Fibroblast of the aortic adventitia (primary cell): ENCODE measurements at regions not wholly inside any gene's neighbourhood (a gene's known extent, or its start where the extent isn't known, plus 50 kb on each side); places are given as distances from the start of the nearest gene placed in this dataset.

Source experiments
- DNase-seq: peaks from one replicate; pipeline ENCODE4 v3.0.0-alpha.2; 2010; ENCODE audit warnings: low read depth
- H3K4me3 ChIP-seq: 2 replicates; pipeline ENCODE4 v1.5.1; 2011; ENCODE audit warnings: low read depth, mild to moderate bottlenecking, control low read depth, low read length, moderate library complexity
- TF ChIP-seq, protein P1 (sequence below): IDR thresholded peaks from 2 replicates; pipeline ENCODE4 v1.5.1; 2011; ENCODE audit warnings: mild to moderate bottlenecking, low read length, control low read depth, inconsistent platforms; ENCODE audit not compliant: insufficient read depth

DNA sequence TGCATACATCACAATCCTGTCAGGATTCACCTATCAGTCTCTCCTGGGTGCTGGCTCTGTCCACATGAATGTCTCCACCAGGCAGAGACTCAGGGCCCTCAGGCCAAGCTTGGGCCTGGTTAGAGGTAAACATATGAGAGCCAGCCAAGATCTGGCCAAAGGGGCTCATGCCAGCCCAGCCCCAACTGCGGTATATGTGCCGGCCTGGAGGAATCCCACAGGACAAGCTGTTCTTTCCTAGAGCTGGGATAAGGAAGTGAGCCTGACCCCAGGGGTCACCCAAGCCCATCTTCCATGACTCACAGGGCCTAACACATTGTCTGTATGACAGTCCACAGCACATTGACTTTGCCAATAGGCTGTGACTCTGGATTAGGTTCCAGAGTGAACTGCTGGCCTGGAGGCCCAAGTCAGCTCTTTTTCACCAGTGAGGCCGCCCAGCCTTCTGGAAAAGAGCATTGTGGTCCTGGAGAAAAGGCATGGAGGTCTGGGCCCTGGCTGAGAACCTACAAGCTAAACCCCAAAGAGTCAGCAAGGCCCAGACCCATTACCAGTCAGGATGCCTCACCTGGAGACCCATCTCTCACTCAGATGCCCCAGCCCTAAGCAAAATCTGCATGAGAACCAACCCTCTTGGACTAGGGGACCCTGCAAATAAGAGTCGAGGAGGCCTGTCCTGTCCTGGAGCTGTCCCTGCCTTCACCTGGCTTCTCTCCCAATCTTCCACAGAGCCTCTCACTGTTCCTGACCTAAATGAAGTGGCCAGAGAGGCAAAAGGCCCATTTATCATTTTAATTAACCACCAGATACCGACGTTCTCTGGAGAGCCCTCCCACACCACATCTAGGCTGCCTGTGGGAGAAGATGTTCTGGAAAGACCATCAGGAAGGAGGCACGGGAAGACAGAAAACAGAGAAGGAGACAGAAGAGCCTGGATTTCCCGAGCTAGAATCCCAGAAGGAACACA lies 120.9 kb upstream of the PKDCC start:
- no peak overlapping the region for H3K4me3 ChIP-seq
- TF ChIP-seq, protein P1, sequence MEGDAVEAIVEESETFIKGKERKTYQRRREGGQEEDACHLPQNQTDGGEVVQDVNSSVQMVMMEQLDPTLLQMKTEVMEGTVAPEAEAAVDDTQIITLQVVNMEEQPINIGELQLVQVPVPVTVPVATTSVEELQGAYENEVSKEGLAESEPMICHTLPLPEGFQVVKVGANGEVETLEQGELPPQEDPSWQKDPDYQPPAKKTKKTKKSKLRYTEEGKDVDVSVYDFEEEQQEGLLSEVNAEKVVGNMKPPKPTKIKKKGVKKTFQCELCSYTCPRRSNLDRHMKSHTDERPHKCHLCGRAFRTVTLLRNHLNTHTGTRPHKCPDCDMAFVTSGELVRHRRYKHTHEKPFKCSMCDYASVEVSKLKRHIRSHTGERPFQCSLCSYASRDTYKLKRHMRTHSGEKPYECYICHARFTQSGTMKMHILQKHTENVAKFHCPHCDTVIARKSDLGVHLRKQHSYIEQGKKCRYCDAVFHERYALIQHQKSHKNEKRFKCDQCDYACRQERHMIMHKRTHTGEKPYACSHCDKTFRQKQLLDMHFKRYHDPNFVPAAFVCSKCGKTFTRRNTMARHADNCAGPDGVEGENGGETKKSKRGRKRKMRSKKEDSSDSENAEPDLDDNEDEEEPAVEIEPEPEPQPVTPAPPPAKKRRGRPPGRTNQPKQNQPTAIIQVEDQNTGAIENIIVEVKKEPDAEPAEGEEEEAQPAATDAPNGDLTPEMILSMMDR: no peak
- DNase-seq: no peak

DNA sequence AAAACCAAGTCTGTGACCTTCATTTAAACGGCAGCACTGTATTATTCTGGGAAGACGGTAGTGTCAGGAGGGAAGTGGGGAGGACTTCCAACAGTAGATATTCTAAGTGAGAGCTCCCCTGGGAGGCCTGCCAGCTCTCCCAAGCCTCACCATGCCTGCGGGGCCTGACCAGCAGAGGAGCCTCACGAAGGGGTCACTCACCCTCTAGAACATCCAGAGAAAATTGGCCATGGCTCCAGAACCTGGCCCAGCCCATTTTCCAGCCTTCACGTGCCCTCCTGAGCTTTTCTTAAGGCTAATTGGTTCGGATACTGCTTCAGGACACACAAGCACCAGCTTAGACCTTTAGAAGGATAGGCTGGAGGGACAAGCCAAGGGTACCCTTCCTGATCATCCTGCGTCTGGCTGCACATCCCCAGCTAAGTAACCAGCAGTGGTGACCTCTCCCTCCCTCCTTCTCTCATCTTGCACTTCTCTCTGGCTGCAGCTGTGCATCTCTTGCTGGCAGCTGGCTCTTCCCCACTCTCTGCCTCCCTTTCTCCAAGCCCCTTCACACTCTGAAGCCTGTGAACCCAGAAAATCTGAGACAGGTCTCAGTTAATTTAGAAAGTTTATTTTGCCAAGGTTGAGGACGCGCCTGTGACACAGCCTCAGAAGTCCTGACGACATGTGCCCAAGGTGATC lies 120.1 kb upstream of the PKDCC start:
- TF ChIP-seq, protein P1: no peak
- no peak for DNase-seq

DNA sequence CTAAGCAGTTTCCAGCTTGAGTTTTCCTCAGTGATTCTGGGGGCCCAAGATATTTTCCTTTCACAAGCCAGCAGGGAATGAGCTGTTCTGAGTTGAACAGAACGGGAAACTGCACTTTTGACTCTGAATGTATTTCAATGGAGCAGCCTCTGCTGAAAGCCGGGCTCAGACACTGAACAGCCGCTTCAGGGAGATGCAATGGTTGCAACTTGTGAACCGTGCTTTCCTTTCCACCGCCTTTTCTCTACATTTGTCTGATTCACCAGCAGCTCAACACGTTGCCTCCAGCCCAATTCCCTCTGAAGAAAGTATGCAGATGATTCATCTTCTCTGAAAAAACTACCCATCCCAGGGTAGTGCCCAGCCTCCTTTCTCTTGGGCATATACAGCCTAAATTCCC lies 119.3 kb upstream of the PKDCC start:
- H3K4me3 ChIP-seq: no peak overlapping the region
- TF ChIP-seq, protein P1: no peak
- DNase-seq: peak; percentile 75

More for the DNA sequence above, 120.1 kb upstream of the PKDCC start:
- H3K4me3 ChIP-seq: no peak overlapping the region

DNA sequence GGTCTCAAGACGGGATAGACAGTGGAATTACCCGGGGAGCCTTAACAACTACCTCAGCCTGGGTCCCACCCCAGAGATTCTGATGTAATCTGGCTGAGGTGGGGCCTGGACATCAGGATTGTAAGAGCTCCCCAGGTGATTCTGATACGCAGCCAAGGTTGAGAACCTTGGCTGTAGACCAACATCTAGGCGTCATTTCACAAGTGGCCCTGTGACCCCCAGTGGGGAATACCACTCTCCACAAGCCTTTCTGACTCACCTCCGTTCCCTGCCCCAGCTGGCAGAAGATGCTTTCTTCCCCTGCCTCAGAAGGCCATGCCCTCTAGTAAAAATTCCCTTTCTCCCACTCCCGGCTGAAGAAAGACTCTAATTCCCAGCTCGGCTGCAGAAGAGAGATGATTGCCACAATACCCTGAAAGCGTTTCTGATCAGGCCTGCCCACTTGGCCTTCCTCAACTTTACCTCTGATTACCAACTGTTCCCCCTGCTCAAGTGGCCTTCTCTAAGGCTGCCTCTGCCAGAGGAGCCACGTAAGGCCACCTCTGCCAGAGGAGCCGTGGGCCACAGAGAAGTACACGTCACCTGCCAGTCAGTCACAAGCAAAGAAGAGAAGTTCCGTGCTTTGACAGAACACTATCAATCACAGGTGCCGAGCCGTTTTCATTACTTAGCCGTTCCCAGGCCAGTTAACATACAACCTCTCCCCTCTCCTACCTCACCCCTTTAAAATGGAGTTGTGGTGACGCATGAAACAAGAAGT lies 116.8 kb upstream of the PKDCC start:
- TF ChIP-seq, protein P1: no peak
- no peak overlapping the region for H3K4me3 ChIP-seq

DNA sequence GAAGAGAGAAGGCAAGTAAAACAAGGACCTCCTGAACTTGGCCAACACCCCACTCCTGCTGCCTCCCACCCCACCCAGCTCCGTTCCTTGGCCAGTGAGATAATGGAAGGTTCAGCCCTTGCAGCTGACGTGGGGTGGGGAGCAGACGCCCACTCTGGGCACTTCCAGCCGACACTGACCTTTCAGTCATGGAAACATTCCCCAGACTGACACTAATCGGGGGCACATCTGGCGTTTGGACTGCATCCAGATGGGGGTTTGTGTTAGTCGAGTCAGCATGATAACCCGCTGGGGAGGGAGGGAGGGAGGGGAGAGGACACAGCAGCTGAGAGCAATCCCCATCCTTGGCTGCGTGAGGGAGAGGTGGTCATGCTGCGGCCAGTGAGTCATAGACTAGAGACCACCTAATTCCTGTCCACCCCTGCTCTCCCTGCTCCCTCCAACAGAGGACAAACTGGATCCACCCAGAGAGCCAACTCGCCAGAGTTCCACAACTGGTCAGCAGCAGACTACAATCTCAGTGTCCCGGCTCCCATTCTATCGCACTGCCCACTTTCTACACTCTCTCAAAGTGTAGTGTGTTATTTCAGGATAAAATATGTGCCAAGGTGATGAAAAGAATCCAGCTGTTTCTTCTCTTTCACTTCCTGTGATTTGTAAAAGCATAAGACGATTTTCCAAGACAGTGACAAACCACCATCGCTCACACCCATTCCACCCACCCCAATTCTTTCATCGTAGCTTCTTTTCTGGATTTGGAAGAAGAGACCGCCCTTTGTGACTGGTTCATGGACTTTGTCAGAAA lies 115.4 kb upstream of the PKDCC start:
- DNase-seq: peak; percentile 100
- TF ChIP-seq, protein P1: peak; percentile 45
- peak overlapping the region; percentile 3 for H3K4me3 ChIP-seq

More for the DNA sequence above, 116.8 kb upstream of the PKDCC start:
- DNase-seq: no peak

DNA sequence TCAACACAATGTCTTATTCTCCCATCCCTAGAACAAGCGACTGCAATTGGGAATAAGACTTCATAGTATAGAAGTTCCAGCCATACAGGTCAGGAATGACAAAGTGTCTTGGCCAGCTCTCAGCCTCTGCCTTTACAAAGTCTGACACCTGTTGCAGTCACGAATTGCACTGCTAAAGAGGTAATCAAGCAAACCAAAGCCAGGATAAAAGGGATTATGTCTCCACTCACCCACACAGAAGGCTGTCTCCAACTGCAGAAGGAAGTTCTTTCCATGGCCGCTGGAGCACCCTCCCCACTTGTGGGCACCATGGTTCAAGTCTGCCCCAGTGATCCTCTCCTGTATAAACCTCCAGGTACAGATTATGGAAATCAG lies 114.8 kb upstream of the PKDCC start:
- TF ChIP-seq, protein P1: no peak
- peak overlapping the region; percentile 32 for H3K4me3 ChIP-seq
- no peak for DNase-seq
